ENCODE measurements at regions not wholly inside any gene's neighbourhood (a gene's known extent, or its start where the extent isn't known, plus 50 kb on each side); places are given as distances from the start of the nearest gene placed in this dataset.

DNA sequence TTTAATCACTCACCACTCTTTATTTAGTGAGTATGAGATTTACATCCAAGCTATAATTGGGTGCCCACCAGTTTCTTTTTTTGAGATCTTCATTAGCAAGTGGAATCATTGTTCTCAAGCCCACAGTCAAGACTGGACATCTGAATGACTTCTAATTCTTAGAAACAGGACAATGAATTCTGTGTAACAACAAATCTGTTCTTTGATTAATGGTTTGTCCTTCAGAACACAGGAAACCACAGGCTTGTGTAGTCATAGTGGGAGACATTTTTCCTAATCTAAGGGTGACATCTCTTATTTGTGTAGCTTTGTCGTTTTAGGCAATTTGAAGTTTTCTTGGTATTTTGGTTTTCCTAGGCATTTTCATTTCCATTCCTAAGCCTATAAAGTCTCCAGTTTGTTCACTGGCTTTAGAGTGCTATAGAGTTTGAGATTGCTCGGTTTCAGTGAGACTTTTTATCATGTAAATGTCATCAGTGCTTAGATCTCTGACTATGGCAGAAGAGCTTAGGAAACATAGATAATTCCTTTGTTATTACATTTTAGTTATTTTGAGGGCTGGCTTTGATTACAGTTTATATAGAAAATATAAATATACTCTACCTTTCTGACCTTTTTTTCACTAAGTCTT is 903.9 kb upstream of the MAP3K7 start:
- peak; percentile 72 for DNase-seq

DNA sequence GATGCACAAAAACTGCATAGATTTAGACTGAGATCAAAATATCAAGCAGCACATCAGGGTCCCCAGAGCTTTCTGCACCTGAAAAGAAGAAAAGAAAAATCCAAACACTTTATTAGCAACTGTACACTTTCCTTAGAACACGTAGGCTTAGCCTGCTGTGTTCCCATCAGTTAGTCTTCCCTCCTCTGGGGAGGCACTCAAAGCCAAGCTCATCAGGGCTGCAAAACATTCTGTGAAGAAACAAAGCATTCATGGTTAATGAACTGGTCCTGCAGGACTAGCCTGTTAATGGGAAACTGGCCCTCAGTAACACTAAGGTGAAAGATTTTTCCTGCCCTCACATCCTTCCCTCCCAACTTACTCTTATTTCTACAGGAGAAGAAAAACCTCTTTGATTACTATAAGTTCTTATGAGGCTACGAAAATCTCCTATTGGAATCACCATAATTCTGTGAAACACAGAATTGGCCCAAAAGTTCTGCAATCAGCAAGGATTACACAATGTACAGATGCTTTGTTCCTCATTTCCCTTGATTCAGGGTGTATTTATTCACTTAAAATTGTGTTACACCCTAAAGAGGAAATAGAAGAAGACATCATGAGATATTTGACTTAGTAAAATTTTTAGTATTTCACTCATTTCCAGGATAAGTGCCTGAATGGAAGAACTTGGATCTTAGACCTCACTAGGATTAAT is 901.0 kb upstream of the MAP3K7 start:
- DNase-seq = peak; percentile 56

GRCh38 chr6:91486200-91486599 is 899.3 kb upstream of the MAP3K7 start:
- no peak for DNase-seq

GRCh38 chr6:91485047-91485446 is 898.2 kb upstream of the MAP3K7 start:
- DNase-seq = no peak

DNA sequence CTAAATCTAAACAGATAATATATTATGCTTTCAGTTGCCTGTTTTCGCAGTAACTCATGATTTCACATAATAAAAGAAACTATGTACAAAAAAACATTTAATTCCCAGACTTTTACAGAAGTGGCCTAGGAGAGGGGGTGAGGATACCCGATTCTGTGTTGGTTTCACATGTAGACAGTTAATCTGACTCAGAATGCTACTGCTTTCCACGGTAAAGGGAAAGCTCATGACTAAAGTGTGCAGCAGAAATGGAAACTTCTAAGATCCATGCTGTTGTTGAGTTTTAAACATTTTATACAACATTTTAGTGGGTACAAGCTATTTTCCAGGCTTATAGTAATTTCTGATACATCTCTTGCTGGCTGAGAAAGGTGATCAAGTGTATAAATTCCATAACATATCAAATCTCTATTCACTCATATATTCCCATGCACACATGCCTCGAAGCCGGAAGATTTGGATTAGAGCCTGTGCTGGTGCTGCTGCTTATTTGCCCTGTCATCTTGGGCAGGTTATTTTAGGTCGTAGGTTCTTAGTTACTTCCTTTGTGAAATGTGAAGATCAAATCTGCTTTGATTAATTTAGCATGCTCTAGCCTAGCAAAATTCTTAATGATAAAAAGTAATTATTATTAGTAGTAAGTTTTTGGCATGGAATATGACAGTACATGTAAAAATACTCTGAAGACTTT is 896.7 kb upstream of the MAP3K7 start:
- peak; percentile 75 for DNase-seq

- DNase-seq = peak; percentile 96
Observed at GRCh38 chr6:91482498-91482897, 895.6 kb upstream of the MAP3K7 start.

- DNase-seq = no peak
Observed at GRCh38 chr6:91480402-91480801, 893.5 kb upstream of the MAP3K7 start.

DNA sequence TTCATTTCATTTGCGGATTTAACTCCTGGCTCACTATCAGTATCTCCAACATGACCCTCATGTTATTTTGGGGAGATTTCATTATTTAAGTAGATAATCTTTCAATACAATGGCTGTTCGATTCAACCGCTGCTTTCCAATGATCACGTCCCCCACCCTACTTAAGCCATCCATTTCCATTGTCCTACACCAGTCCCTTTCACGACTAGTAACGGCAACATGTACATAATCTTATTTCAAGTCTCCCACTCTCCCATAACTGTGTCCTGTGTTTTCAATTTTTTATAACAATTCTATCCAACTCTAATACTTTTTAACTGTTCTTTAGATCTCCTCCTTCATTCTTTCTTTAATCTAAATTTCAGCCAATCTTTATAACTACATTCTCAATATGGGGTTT is 890.8 kb upstream of the MAP3K7 start:
- DNase-seq = no peak

GRCh38 chr6:91476000-91476399 is 889.1 kb upstream of the MAP3K7 start:
- DNase-seq = peak; percentile 94

GRCh38 chr6:91465393-91465792 is 878.5 kb upstream of the MAP3K7 start:
- DNase-seq = no peak

GRCh38 chr6:91464718-91465117 is 877.8 kb upstream of the MAP3K7 start:
- DNase-seq = no peak

DNA sequence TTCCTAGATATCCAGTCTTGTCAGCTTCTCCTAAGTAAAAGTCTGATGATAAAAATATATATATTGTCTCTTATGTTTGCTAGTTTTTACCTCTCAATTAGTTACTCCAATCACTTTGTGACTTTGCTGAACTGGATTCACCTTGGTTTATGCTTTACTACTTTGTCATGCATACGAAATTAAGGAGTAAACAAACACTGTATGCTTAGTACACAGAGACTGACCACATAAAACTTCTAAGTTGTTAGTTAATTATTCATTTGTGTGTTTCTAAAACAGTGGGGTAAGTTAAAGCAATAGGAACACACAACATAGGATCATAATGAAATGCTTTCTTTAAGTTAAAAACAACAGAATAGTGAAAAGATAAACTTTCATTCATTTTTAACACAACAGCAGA is 877.3 kb upstream of the MAP3K7 start:
- no peak for DNase-seq

DNA sequence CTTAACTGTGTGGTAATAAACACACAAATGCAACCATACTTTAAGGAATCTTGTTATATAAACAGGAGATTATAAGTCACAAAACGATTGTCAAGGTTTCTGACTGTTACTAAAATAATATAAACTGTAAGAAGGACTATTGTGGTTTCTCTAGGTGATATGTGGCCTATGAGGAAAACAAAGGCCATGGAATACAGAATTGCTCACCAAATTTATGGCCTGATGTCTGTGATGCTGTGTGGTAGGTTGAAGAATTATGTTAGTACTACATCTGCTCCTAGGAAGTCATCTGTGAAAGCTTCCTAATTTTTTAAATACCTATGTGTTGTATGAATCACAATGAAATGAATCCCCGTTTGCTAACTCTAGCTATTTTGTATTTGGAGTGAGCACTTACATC is 875.4 kb upstream of the MAP3K7 start:
- no peak for DNase-seq

DNA sequence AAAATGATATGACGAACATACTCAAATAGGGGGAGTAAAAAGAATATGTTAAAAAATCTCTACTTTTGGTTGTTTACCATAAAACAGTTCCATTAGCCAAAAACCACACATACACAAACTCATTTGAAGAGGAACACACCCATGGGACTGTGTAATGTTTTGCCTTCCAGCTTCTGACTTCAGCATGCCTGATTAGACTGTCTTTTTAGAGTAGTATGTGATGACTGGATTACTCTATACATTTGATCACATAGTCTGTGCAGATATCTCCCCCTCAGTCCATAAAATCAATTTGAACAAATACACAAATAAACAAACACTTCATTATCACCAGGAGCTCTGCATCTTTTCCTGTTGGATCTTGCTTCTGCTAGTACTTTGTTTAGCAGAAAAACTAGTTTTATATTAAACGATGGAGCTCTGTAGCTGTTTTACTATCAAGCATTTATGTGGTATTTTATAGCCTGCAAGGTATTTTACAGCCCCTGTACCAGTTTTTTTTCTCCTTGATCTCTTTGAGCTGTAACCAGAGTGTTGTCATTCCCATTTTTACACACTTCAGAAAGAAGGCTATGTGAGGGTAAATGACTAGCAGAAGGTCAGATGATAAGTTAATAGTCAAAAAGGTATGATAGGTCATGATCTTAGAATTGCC is 866.5 kb upstream of the MAP3K7 start:
- DNase-seq = no peak

DNA sequence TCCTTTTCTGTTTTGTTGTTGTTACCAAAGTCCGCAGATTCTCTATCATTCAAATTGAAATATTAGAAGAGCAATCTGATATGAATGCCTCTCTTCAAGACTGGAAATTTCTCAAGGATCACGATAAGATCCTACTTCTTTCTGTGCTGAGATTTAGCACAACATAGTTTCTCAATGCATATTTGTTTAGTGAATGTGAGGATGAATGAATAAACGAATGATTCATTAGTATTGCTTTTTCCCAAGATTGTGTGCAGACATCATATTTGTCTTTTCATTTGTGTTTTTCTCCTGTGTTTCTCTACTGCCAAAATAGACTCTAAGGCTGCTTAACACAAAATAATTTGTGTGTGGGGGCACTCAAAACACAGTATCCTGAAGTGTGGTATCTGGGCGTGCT is 862.7 kb upstream of the MAP3K7 start:
- no peak for DNase-seq

GRCh38 chr6:91447530-91448254 is 860.8 kb upstream of the MAP3K7 start:
- DNase-seq = no peak

DNA sequence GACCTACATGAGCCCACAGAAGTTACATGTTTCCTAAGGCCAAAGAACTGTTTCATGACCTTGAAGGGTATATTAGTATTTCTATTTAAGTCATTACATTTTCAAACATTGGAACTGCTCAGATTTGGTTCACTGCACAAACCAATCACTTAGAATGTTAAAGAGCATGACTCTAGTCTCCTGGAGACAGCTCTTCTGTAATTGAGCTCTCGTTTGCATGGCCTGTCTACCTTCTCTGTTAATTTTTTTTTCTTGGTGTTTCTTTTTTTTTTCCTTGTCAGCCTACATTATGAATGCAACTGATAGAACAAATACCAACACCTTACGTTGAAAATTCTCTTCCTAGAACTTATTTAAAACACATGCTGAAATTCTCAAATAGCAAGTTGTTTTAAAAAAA is 860.2 kb upstream of the MAP3K7 start:
- no peak for DNase-seq

DNA sequence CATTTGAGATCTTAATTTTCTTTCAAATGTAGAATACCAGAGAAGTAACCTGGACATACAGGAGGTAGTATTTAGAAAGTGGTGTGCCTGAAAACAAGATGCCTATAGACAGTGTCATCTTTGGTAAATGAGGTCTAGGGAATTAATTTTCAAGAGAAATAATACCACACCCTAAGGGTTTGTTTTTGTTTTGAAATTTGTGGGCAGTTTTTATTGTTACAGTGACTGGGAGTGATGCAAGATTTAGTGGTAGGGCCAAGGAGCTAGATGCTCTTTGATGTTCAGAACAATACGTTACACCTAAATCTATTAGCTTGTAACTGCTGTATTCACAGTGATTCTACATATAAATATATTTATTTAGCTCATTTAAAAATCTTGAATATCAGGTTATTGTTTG is 856.5 kb upstream of the MAP3K7 start:
- DNase-seq = no peak

- DNase-seq = peak; percentile 40
Observed at GRCh38 chr6:91442342-91442741, 855.5 kb upstream of the MAP3K7 start.

DNA sequence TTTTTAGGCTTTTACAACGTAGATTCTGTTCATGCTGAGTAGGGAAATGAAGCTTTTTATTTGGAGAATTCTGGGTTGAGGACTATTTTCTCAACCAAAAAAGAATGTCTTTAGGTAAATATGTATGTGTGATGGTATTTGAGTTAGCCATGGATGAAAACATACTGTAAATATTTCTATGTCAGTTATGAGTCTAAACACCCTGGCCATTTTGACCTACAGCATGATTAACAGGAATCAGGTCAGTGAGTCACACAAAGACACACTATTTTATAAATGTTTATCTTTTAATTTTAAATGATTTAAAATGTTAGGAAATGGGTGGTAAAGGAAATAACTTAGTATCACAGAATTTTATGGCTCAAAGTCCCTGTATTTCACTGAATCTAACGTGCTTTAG is 851.7 kb upstream of the MAP3K7 start:
- no peak for DNase-seq

GRCh38 chr6:91437315-91437729 is 850.5 kb upstream of the MAP3K7 start:
- DNase-seq = no peak

- DNase-seq = no peak
Observed at GRCh38 chr6:91436448-91436847, 849.6 kb upstream of the MAP3K7 start.

DNA sequence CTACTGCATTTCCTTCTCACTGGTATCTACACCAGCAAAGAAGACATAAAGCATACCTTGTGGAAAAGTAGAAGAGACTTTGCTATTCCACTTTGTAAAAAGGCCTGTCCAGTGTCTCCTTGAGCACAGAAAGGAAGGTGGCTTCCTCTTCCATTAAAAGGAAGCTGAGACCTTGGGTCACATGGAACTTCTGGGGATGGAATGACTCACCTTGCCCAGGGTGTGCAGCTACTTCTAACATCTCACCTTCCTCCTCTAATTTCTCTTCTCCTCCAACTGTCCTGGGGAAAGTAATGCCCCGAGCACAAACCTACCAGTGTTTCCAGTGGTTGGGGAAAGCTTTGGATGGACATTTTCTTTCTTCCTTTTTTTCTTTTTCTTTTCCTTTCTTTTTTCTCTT is 848.8 kb upstream of the MAP3K7 start:
- no peak for DNase-seq
